CD4-positive, alpha-beta T cell treated with Interleukin-4 for 4 hours (primary cell): ENCODE measurements at regions not wholly inside any gene's neighbourhood (a gene's known extent, or its start where the extent isn't known, plus 50 kb on each side); places are given as distances from the start of the nearest gene placed in this dataset.
"Not testable (repeated sequence)": the region's sequence is repeated elsewhere in the genome, so short reads cannot be mapped to it uniquely, and the experiment has no call there.

Experiments used
- DNase-seq: peaks from one replicate; pipeline ENCODE4 v3.0.0-alpha.2; 2020

GRCh38 chr2:180694445-180695421 lies 285.7 kb upstream of the UBE2E3 start:
- no peak for DNase-seq

DNA sequence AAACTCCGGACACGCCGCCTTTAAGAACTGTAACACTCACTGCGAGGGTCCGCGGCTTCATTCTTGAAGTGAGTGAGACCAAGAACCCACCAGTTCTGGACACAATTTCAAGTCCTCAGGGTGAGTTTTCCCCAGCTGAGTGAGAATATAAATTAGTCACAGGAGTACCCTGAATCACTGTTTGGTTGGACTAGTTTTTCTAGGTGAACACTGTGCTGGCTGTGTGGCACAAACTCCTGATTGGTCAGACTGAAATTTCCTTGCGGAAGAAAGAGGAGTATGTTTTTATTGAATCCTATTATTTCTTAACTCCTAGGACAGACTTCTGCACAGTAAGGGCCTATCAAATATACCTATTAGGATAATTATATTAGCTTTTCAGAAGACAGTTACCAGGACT lies 288.1 kb upstream of the UBE2E3 start:
- DNase-seq = no peak

- not testable (repeated sequence) for DNase-seq
Observed at GRCh38 chr2:180691855-180692223, 288.6 kb upstream of the UBE2E3 start.

DNA sequence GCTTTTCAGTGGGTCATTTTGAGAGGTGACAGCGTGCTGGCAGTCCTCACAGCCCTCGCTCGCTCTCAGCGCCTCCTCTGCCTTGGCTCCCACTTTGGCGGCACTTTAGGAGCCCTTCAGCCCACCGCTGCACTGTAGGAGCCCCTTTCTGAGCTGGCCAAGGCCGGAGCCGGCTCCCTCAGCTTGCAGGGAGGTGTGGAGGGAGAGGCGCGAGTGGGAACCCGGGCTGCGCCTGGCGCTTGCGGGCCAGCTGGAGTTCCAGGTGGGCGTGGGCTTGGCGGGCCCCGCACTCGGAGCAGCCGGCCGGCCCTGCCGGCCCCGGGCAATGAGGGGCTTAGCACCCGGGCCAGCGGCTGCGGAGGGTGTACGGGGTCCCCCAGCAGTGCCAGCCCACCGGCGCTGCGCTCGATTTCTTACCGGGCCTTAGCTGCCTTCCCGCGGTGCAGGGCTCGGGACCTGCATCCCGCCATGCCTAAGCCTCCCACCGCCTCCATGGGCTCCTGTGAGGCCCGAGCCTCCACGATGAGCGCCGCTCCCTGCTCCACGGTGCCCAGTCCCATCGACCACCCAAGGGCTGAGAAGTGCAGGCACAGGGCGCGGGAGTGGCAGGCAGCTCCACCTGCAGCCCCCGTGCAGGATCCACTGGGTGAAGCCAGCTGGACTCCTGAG lies 289.1 kb upstream of the UBE2E3 start:
- not testable (repeated sequence) for DNase-seq

DNA sequence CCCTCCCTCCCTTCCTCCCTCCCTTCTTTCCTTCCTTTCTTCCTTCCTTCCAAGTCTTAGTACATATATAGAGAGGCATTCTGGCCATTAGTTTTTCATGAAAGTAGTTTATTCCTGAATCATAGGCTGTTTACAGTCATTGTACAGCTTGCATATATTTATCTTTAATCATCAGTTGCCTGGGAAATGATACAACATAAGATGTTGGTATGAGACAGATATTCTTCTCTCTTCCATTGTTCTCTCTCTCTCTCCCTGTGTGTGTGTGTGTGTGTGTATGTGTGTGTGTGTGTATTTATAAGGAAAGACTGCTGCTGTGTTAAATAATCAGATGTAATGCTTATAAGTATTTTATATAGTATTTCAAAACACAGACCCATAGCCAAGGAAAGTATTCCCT lies 289.8 kb upstream of the UBE2E3 start:
- no peak for DNase-seq

DNA sequence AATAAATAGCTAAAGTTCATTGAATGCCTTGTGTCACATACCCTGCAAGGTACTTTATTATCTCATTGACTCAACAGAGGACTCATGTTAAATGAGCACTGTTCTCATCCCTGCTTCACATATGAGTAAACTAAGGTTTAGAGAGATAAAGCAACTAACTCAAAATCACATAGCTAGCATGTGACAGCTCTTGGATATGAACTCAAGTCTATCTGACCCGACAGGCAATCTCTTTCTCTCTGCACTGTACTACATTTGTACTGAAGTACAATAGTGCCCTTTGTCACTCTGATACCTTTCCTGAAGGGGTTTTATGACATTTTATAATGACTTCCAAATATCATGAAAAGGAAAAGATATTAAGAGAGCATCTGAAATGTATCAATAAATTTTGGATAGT lies 297.5 kb upstream of the UBE2E3 start:
- DNase-seq = no peak

GRCh38 chr2:180679693-180680092 lies 300.7 kb upstream of the UBE2E3 start:
- DNase-seq = no peak

- no peak for DNase-seq
Observed at GRCh38 chr2:180678625-180678972, 301.8 kb upstream of the UBE2E3 start.

GRCh38 chr2:180677930-180678624 lies 302.3 kb upstream of the UBE2E3 start:
- no peak for DNase-seq

GRCh38 chr2:180677200-180677599 lies 303.2 kb upstream of the UBE2E3 start:
- no peak for DNase-seq

GRCh38 chr2:180676520-180677025 lies 303.8 kb upstream of the UBE2E3 start:
- DNase-seq = no peak

DNA sequence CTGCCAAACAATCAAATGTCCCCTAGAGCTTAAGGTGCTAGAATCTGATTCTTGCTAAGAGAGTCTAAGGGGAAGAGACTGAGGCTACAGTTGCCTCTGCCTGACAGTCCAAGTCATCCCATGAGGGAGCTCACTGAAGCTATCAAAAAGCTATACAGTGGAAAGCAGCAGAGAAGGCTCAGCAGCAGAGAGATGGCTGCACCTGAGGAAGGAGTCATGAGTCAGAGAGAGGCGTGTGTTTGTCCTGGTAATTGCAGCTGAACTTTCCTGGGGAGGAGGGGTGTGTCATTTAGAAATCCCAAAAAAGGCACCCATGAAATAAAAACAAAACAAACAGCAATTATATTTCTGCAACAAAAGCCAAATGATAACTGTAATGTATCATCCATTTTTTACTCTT lies 305.2 kb upstream of the UBE2E3 start:
- DNase-seq = no peak

- no peak for DNase-seq
Observed at GRCh38 chr2:180672377-180672776, 308.0 kb upstream of the UBE2E3 start.

- no peak for DNase-seq
Observed at GRCh38 chr2:180670302-180671003, 310.0 kb upstream of the UBE2E3 start.

GRCh38 chr2:180669016-180669415 lies 311.4 kb upstream of the UBE2E3 start:
- no peak for DNase-seq

DNA sequence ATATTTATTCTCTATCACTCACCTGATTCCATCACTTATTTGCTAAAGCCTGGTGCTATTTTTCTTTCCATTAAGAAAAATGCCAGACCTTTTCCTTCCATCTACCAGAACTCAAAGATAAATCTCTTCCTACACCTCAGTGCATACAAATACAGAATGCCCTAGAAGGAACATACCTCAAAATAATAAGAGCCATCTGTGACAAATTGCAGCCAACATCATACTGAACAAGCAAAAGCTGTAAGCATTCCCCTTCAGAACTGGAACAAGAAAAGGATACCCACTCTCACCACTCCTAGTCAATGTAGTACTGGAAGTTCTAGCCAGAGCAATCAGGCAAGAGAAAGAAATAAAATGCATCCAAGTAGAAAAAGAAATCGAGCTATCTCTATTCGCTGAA lies 315.9 kb upstream of the UBE2E3 start:
- DNase-seq = no peak

DNA sequence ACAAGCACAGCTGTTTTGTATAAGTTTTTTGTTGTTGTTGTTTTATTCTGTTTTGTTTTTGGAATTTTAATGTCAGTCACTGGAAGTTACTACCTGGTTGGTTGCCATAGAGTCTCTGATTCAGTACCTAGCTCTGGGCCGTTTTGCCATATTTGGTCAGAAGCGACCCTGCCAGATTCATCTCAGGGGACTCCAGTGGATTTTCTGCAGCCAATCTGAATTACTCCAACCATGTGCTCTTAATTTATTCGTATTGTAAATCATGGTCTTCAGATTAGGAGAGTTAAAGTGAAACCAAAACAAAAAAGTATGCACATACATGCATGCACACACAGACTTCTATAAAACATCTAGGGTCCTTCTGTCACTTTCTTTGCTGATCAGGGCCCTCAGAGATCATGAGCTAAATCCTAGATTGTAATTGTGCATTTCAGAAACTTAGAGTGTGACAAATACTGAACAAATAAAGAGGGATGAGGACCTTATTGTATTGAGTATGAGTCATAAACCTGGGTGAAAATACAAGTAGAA lies 317.4 kb upstream of the UBE2E3 start:
- DNase-seq = no peak

- DNase-seq = no peak
Observed at GRCh38 chr2:180662521-180662920, 317.9 kb upstream of the UBE2E3 start.

- DNase-seq = no peak
Observed at GRCh38 chr2:180661686-180662030, 318.7 kb upstream of the UBE2E3 start.

GRCh38 chr2:180660881-180661685 lies 319.3 kb upstream of the UBE2E3 start:
- no peak for DNase-seq

DNA sequence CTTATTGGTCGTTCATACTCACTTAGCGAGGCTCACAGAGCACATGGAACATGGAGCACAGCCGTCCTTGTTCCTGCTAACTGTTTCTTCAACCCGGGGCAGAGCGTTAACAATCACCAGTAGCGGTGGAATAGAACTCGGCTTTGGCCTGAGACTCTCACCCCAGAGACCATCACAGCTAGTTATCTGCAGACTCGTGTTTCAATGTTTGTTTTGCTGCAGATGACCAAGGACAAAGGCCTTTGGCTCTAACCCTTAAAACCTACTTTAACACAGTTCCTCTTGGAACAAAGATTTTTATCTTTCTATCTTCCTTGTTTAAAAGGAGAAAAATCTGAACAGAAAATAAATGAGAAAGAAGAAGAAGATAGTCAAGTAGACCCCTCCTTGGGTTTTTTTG lies 320.2 kb upstream of the UBE2E3 start:
- DNase-seq = no peak

DNA sequence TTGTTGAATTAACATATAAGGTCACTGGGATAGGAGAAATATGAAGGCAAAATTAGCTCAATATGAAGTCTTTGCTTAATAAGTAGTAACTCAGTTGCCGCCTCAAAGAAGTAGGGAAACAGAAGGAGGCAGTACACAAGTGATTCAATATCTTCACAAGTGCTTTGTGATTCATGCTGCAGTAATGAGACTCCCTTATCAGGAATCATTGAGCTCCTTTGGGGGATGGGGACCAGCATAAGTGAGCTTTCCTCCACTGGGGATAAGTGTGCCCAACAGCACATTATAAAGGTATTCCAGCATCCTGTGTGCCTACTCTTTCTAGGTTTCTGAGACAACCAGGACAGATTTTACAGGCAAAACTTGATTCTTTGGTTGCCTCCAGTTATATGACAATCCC lies 323.4 kb upstream of the UBE2E3 start:
- DNase-seq = no peak
